Panc1 (cell line): ENCODE measurements at regions not wholly inside any gene's neighbourhood (a gene's known extent, or its start where the extent isn't known, plus 50 kb on each side); places are given as distances from the start of the nearest gene placed in this dataset.

ENCODE experiments used
- ATAC-seq: fragments of 200-7000 bp; cut with Tn5 transposase; 2 replicates; pipeline ENCODE4 v1.9.1; 2020; ENCODE audit warnings: mild to moderate bottlenecking, moderate library complexity
- BruUV-seq: library from RNA; stranded (reverse); fragments of 400-500 nt; replicated peaks from 2 replicates; lab custom pipeline; 2021; lab: Mats Ljungman, UMichigan
- CTCF ChIA-PET: fragments of 300-600 bp; sonication (Branson Sonifier 250); formaldehyde crosslinking; loops from one replicate; lab custom pipeline; 2022; ENCODE audit warnings: antibody characterized with exemption; lab: Charles Lee
- POLR2A ChIA-PET: fragments of 300-600 bp; sonication (Branson Sonifier 250); formaldehyde crosslinking; loops from one replicate; lab custom pipeline; 2022; ENCODE audit warnings: antibody characterized with exemption; lab: Charles Lee
- DNase-seq: peaks from one replicate; pipeline ENCODE4 v3.0.0-alpha.2; 2010; ENCODE audit warnings: low read depth, low spot score
- H3K27ac ChIP-seq: 2 replicates; pipeline ENCODE4 v1.5.1; 2011; ENCODE audit warnings: mild to moderate bottlenecking, low read length, inconsistent platforms
- H3K27me3 ChIP-seq: fragments of 200-500 bp; sonication (Bioruptor generic); 2 replicates; pipeline ENCODE4 v1.6.0; 2014; ENCODE audit warnings: low read length, inconsistent platforms; ENCODE audit not compliant: control insufficient read depth, insufficient read depth
- H3K36me3 ChIP-seq: fragments of 200-500 bp; sonication (Bioruptor generic); 2 replicates; pipeline ENCODE4 v1.5.1; 2014; ENCODE audit warnings: inconsistent platforms, mild to moderate bottlenecking, low read length, moderate library complexity; ENCODE audit not compliant: control insufficient read depth, insufficient read depth
- H3K4me1 ChIP-seq: 2 replicates; pipeline ENCODE4 v1.5.1; 2011; ENCODE audit warnings: inconsistent platforms, mild to moderate bottlenecking, low read length, moderate library complexity; ENCODE audit not compliant: control insufficient read depth, insufficient read depth
- H3K4me3 ChIP-seq, 2 experiments: 2 replicates each; pipeline ENCODE4 v1.5.1; 2011 to 2012; ENCODE audit warnings: low read depth in 2 of 2, low read length in 2 of 2, mild to moderate bottlenecking in 2 of 2, inconsistent platforms in 1 of 2, moderate library complexity in 1 of 2
- H3K9me3 ChIP-seq: fragments of 200-500 bp; sonication (Bioruptor generic); 2 replicates; pipeline ENCODE4 v1.5.1; 2014; ENCODE audit warnings: low read depth, mild to moderate bottlenecking, inconsistent platforms, low read length, moderate library complexity; ENCODE audit not compliant: control insufficient read depth, insufficient read depth
- POLR2AphosphoS5 ChIP-seq: IDR thresholded peaks from 2 replicates; pipeline ENCODE4 v1.6.1; 2012; ENCODE audit warnings: mild to moderate bottlenecking, low read depth, low read length, moderate library complexity
- REST ChIP-seq, 2 experiments: IDR thresholded peaks; 2 replicates each; pipeline ENCODE4 v1.6.1; 2011 to 2012; ENCODE audit warnings: low read depth in 2 of 2, control low read depth in 1 of 2, low read length in 1 of 2, mild to moderate bottlenecking in 1 of 2, moderate library complexity in 1 of 2; ENCODE audit not compliant: insufficient read depth in 1 of 2
- SIN3A ChIP-seq: IDR thresholded peaks from 2 replicates; pipeline ENCODE4 v1.6.1; 2012; ENCODE audit warnings: low read depth, mild to moderate bottlenecking, low read length, moderate library complexity, borderline replicate concordance; ENCODE audit not compliant: insufficient read depth
- TCF7L2 ChIP-seq: IDR thresholded peaks from 2 replicates; pipeline ENCODE4 v1.6.1; 2011; ENCODE audit warnings: mild to moderate bottlenecking, low read depth, low read length, inconsistent platforms
- in situ Hi-C: cut with HindIII; loops from 2 replicates; pipeline ENCODE4 v1.10.0; 2016; ENCODE audit warnings: low sequenced_read_pairs, low pct_unique_long_range_greater_than_20kb
- intact Hi-C: fragments of 100-400 bp; cut with micrococcal nuclease; formaldehyde crosslinking; loops from one replicate; pipeline ENCODE4 v1.10.0; 2022; ENCODE audit not compliant: unreplicated experiment
- TF ChIP-seq, protein P1 (sequence below): fragments of 450-650 bp; IDR thresholded peaks from 2 replicates; pipeline ENCODE4 v1.5.1; 2017; ENCODE audit warnings: mild to moderate bottlenecking

- peaks cover 10% of the 10 kb centered on the region for H3K27me3 ChIP-seq
- H3K9me3 ChIP-seq = no peaks in the 10 kb centered on the region
- BruUV-seq = no TSS peak
- DNase-seq = no peak
- POLR2A ChIA-PET = no interaction called here
- no peak overlapping the region for H3K4me3 ChIP-seq
- no peaks in the 10 kb centered on the region for H3K36me3 ChIP-seq
- TF ChIP-seq REST (IDR thresholded peaks at IDR 0.05; ENCODE audit: insufficient read depth in 1 of 2, low read depth in 2 of 2, low read length in 1 of 2) = no peak
- no peak for TF ChIP-seq SIN3A
- TF ChIP-seq POLR2AphosphoS5 = no peak
- TF ChIP-seq, protein P1, sequence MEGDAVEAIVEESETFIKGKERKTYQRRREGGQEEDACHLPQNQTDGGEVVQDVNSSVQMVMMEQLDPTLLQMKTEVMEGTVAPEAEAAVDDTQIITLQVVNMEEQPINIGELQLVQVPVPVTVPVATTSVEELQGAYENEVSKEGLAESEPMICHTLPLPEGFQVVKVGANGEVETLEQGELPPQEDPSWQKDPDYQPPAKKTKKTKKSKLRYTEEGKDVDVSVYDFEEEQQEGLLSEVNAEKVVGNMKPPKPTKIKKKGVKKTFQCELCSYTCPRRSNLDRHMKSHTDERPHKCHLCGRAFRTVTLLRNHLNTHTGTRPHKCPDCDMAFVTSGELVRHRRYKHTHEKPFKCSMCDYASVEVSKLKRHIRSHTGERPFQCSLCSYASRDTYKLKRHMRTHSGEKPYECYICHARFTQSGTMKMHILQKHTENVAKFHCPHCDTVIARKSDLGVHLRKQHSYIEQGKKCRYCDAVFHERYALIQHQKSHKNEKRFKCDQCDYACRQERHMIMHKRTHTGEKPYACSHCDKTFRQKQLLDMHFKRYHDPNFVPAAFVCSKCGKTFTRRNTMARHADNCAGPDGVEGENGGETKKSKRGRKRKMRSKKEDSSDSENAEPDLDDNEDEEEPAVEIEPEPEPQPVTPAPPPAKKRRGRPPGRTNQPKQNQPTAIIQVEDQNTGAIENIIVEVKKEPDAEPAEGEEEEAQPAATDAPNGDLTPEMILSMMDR = no peak
- TF ChIP-seq TCF7L2 = no peak
- H3K27ac ChIP-seq = no peak overlapping the region
- intact Hi-C loops (no loop called here), in situ Hi-C loops (no loop called here)
- ATAC-seq = no peak
- no peaks in the 10 kb centered on the region for H3K4me1 ChIP-seq
- CTCF ChIA-PET = interaction anchor here (0.9 kb wide), 1 partner anchor 9 kb away, joined by 3 read pairs; no protein-coding TSS in a partner anchor
Measured at GRCh38 chr20:51172558-51173428, 149.9 kb upstream of the KCNG1 start.

- ChIA-PET POLR2A (interaction anchor here (0.6 kb wide), 1 partner anchor 9 kb away, joined by 5 read pairs; no protein-coding TSS in a partner anchor), CTCF (no interaction called here)
- H3K9me3 ChIP-seq = no peaks in the 10 kb centered on the region
- no peaks in the 10 kb centered on the region for H3K36me3 ChIP-seq
- no peaks in the 10 kb centered on the region for H3K4me1 ChIP-seq
- intact Hi-C loops (no loop called here), in situ Hi-C loops (no loop called here)
- no peak for DNase-seq
- TF ChIP-seq, protein P1 = no peak
- TF ChIP-seq SIN3A = no peak
- TF ChIP-seq REST (IDR thresholded peaks at IDR 0.05; ENCODE audit: insufficient read depth in 1 of 2, low read depth in 2 of 2, low read length in 1 of 2) = no peak
- no peak for TF ChIP-seq TCF7L2
- no peak for TF ChIP-seq POLR2AphosphoS5
- H3K4me3 ChIP-seq = no peak overlapping the region
- no peak for ATAC-seq
- peaks cover 13% of the 10 kb centered on the region for H3K27me3 ChIP-seq
- H3K27ac ChIP-seq = no peak overlapping the region
- no TSS peak for BruUV-seq
Measured at GRCh38 chr20:51171141-51171540, 148.2 kb upstream of the KCNG1 start.
